ENCODE measurements at regions not wholly inside any gene's neighbourhood (a gene's known extent, or its start where the extent isn't known, plus 50 kb on each side); places are given as distances from the start of the nearest gene placed in this dataset.
"Not testable (repeated sequence)": the region's sequence is repeated elsewhere in the genome, so short reads cannot be mapped to it uniquely, and the experiment has no call there.

DNA sequence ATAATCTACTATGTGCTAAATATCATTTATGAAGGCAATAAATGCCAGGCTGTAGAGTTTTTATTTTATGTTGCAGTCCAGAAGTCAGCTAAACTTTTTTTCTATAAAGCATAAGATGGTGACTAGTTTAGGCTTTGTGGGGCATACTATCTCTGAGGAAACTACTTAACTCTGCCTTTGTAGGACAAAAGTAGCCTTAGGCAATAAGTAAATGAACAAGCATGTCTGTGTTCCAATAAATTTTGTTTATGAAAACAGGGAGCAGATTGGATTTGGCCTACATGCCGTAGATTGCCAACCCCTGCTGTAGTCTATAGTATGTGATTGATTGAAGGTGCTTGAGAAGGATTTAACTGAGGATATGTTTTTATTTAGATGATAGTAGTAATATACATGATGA is 502.5 kb upstream of the NAALADL2 start:
- H3K4me1 ChIP-seq (ENCODE audit: control insufficient read depth in 1 of 2, insufficient read depth in 1 of 2, low read depth in 1 of 2, low read length in 1 of 2) = no peaks in the 10 kb centered on the region
- TF ChIP-seq, protein P1, sequence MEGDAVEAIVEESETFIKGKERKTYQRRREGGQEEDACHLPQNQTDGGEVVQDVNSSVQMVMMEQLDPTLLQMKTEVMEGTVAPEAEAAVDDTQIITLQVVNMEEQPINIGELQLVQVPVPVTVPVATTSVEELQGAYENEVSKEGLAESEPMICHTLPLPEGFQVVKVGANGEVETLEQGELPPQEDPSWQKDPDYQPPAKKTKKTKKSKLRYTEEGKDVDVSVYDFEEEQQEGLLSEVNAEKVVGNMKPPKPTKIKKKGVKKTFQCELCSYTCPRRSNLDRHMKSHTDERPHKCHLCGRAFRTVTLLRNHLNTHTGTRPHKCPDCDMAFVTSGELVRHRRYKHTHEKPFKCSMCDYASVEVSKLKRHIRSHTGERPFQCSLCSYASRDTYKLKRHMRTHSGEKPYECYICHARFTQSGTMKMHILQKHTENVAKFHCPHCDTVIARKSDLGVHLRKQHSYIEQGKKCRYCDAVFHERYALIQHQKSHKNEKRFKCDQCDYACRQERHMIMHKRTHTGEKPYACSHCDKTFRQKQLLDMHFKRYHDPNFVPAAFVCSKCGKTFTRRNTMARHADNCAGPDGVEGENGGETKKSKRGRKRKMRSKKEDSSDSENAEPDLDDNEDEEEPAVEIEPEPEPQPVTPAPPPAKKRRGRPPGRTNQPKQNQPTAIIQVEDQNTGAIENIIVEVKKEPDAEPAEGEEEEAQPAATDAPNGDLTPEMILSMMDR (IDR thresholded peaks at IDR 0.05) = no peak
- no peak overlapping the region for H3K4me3 ChIP-seq (ENCODE audit: low read depth in 1 of 2, low read length in 1 of 2)
- no peak overlapping the region for H3K27ac ChIP-seq
- H3K9me3 ChIP-seq = no peaks in the 10 kb centered on the region
- H3K36me3 ChIP-seq = no peaks in the 10 kb centered on the region
- H3K27me3 ChIP-seq = no peaks in the 10 kb centered on the region

DNA sequence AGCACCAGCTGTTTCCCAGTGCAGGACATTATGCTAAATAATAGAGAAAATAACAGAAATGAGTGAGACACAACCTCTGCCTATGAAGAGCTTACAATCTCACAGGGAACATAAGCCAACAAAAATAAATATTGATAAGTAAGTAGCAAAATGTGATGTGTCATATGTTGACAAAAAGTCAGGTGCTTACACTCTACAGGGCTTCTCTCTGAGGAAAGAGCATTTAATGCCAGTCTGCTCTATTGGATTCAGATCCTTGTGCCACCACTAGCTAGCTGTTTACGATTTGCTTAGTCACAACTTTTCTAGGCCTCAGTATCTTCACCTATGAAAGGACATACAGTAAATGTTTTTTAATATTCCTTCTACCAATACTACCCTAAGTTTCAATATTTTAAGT is 500.9 kb upstream of the NAALADL2 start:
- TF ChIP-seq, protein P1 (IDR thresholded peaks at IDR 0.05) = no peak
- no peak overlapping the region for H3K27ac ChIP-seq
- H3K4me3 ChIP-seq (ENCODE audit: low read depth in 1 of 2, low read length in 1 of 2) = no peak overlapping the region
- no peaks in the 10 kb centered on the region for H3K27me3 ChIP-seq
- no peaks in the 10 kb centered on the region for H3K4me1 ChIP-seq (ENCODE audit: control insufficient read depth in 1 of 2, insufficient read depth in 1 of 2, low read depth in 1 of 2, low read length in 1 of 2)
- no peaks in the 10 kb centered on the region for H3K36me3 ChIP-seq
- H3K9me3 ChIP-seq = no peaks in the 10 kb centered on the region

DNA sequence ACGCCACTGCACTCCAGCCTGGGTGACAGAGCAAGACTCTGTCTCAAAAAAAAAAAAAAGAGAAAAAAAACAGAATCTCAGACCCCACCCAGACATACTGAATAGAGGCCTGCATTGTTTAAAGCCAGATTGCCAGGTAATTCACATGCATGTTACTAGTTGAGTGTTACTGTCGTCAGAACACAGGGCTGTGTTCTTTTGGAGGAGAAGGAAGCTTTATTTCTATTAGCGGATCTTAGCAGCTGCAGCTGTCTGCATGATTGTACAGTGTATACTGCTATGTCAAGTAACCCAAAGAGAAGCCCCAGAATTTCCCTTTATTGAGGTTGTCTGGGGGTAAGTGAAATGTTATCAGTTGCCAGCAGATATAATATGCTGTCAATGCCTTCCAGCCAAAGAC is 496.6 kb upstream of the NAALADL2 start:
- no peak overlapping the region for H3K27ac ChIP-seq
- H3K27me3 ChIP-seq = no peaks in the 10 kb centered on the region
- H3K36me3 ChIP-seq = no peaks in the 10 kb centered on the region
- H3K4me3 ChIP-seq (ENCODE audit: low read depth in 1 of 2, low read length in 1 of 2) = no peak overlapping the region
- H3K4me1 ChIP-seq (ENCODE audit: control insufficient read depth in 1 of 2, insufficient read depth in 1 of 2, low read depth in 1 of 2, low read length in 1 of 2) = no peaks in the 10 kb centered on the region
- no peaks in the 10 kb centered on the region for H3K9me3 ChIP-seq
- TF ChIP-seq, protein P1 (IDR thresholded peaks at IDR 0.05) = no peak

DNA sequence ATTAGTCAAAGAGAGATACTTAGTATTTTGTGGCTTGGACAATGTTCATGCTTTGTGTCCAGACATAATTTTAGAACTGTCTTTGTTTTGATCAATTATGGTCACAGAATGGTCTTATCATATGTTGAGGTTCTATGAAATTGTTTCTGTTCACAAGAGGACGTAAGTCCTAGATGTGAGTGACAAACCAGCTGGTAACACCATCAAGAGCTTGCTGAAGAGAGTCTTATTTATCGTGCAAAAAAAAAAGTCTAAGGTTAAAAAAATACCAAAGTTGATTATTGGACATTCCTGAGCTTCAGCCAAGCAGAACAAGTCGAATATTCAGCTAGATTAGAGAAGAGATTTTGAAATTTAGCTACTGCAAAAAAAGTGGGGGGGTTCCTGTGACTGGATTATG is 495.9 kb upstream of the NAALADL2 start:
- no peak overlapping the region for H3K4me3 ChIP-seq (ENCODE audit: low read depth in 1 of 2, low read length in 1 of 2)
- H3K4me1 ChIP-seq (ENCODE audit: control insufficient read depth in 1 of 2, insufficient read depth in 1 of 2, low read depth in 1 of 2, low read length in 1 of 2) = no peaks in the 10 kb centered on the region
- TF ChIP-seq, protein P1 (IDR thresholded peaks at IDR 0.05) = no peak
- H3K36me3 ChIP-seq = no peaks in the 10 kb centered on the region
- no peak overlapping the region for H3K27ac ChIP-seq
- H3K9me3 ChIP-seq = no peaks in the 10 kb centered on the region
- H3K27me3 ChIP-seq = no peaks in the 10 kb centered on the region

DNA sequence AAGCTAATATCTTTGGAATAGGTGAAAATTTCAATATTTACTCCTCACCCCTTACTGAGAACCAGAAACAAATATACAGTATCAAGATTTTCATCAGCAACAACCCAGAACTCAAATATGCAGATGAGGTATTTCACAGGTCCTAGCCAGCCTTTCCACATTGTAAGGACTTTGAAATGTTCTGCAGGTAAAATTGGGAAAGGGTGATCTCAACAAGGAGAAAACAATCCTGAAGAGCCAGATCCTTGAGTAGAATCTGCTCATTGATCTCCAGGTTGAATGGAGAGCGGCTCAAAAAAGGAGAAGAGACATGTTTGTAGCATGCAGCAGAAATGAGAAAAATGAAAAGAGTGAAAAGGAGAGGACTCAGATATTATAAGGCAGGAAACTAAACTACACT is 493.3 kb upstream of the NAALADL2 start:
- Histone ChIP-seq H3K27ac (no peak overlapping the region), H3K9me3 (no peaks in the 10 kb centered on the region), H3K4me1 (ENCODE audit: control insufficient read depth in 1 of 2, insufficient read depth in 1 of 2, low read depth in 1 of 2, low read length in 1 of 2) (no peaks in the 10 kb centered on the region), H3K27me3 (no peaks in the 10 kb centered on the region), H3K36me3 (no peaks in the 10 kb centered on the region), H3K4me3 (ENCODE audit: low read depth in 1 of 2, low read length in 1 of 2) (no peak overlapping the region)
- TF ChIP-seq, protein P1 (IDR thresholded peaks at IDR 0.05) = no peak

DNA sequence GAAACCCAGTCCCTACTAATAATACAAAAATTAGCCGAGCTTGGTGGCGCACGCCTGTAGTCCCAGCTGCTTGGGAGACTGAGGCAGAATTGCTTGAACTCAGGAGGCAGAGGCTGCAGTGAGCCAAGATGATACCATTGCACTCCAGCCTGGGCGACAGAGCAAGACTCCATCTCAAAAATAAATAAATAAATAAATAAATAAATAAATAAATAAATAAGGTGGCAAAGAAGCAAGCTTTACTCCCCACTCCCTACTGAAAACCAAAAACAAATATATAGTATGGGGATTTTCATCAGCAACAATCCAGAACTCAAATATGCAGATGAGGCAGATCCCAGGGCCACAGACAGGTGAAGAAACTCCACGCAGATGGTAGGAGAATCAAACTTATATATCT is 492.2 kb upstream of the NAALADL2 start:
- not testable (repeated sequence) for H3K9me3 ChIP-seq; H3K27ac ChIP-seq; H3K36me3 ChIP-seq; H3K27me3 ChIP-seq; H3K4me1 ChIP-seq (ENCODE audit: control insufficient read depth in 1 of 2, insufficient read depth in 1 of 2, low read depth in 1 of 2, low read length in 1 of 2); H3K4me3 ChIP-seq (ENCODE audit: low read depth in 1 of 2, low read length in 1 of 2)

Measured in neutrophil (primary cell).